ENCODE measurements at regions not wholly inside any gene's neighbourhood (a gene's known extent, or its start where the extent isn't known, plus 50 kb on each side); places are given as distances from the start of the nearest gene placed in this dataset.

- Histone ChIP-seq H2AFZ (ENCODE audit: control insufficient read depth, low read length) (no peak overlapping the region), H3K9me3 (ENCODE audit: control insufficient read depth, low read depth, low read length) (no peaks in the 10 kb centered on the region), H3K9me1 (ENCODE audit: control insufficient read depth, extremely low read depth, insufficient read depth, low read length) (no peaks in the 10 kb centered on the region), H3K79me2 (ENCODE audit: control insufficient read depth, insufficient read depth, low read length) (no peaks in the 10 kb centered on the region), H3K4me2 (ENCODE audit: control insufficient read depth, extremely low read depth, insufficient read depth, low read depth, low read length) (no peak overlapping the region), H3K27ac (ENCODE audit: control insufficient read depth, insufficient read depth, low read length) (no peak overlapping the region), H4K20me1 (ENCODE audit: control insufficient read depth, extremely low read depth, insufficient read depth, low read length) (no peaks in the 10 kb centered on the region), H3K9ac (ENCODE audit: control insufficient read depth, extremely low read depth, insufficient read depth, low read length) (no peak overlapping the region), H3K4me1 (ENCODE audit: control insufficient read depth, extremely low read depth, insufficient read depth, low read length) (peaks cover 4% of the 10 kb centered on the region), H3K36me3 (ENCODE audit: control insufficient read depth in 2 of 2, extremely low read depth in 1 of 2, insufficient read depth in 2 of 2, low read length in 2 of 2) (no peaks in the 10 kb centered on the region), H3K4me3 (ENCODE audit: control insufficient read depth in 2 of 3, extremely low read depth in 1 of 3, insufficient read depth in 2 of 3, low read depth in 1 of 3, low read length in 3 of 3) (no peak overlapping the region), H3K27me3 (ENCODE audit: control insufficient read depth, extremely low read depth, insufficient read depth, low read length) (no peaks in the 10 kb centered on the region)
- DNase-seq (ENCODE audit: low read depth, low spot score) (peak; percentile 5), FAIRE-seq (peak; percentile 68)
- dilution Hi-C loops (cut with MboI; ENCODE audit: extremely low pct_ligation_motif_present, low sequenced_read_pairs): no loop called here
- TF ChIP-seq CTCF (optimal IDR thresholded peaks at IDR 0.05 in 1 of 3, IDR thresholded peaks at IDR 0.05 in 1 of 3, conservative IDR thresholded peaks at IDR 0.05 in 1 of 3; ENCODE audit: extremely low read depth in 1 of 3, insufficient read depth in 2 of 3, low read length in 3 of 3) (peak; percentile 55 to 68 (median 67)), EZH2 (IDR thresholded peaks at IDR 0.05; ENCODE audit: low read length) (no peak)
These were observed 111.3 kb upstream of the CARD11 start for GRCh38 chr7:3154881-3155494.

- H3K27ac ChIP-seq (ENCODE audit: control insufficient read depth, insufficient read depth, low read length): no peak overlapping the region
- H2AFZ ChIP-seq (ENCODE audit: control insufficient read depth, low read length): no peak overlapping the region
- DNase-seq (ENCODE audit: low read depth, low spot score) (no peak), FAIRE-seq (no peak)
- H4K20me1 ChIP-seq (ENCODE audit: control insufficient read depth, extremely low read depth, insufficient read depth, low read length): no peaks in the 10 kb centered on the region
- H3K9me3 ChIP-seq (ENCODE audit: control insufficient read depth, low read depth, low read length): no peaks in the 10 kb centered on the region
- H3K9me1 ChIP-seq (ENCODE audit: control insufficient read depth, extremely low read depth, insufficient read depth, low read length): no peaks in the 10 kb centered on the region
- TF ChIP-seq CTCF (optimal IDR thresholded peaks at IDR 0.05 in 1 of 3, IDR thresholded peaks at IDR 0.05 in 1 of 3, conservative IDR thresholded peaks at IDR 0.05 in 1 of 3; ENCODE audit: extremely low read depth in 1 of 3, insufficient read depth in 2 of 3, low read length in 3 of 3): no peak
- no peak for TF ChIP-seq EZH2 (IDR thresholded peaks at IDR 0.05; ENCODE audit: low read length)
- no peaks in the 10 kb centered on the region for H3K36me3 ChIP-seq (ENCODE audit: control insufficient read depth in 2 of 2, extremely low read depth in 1 of 2, insufficient read depth in 2 of 2, low read length in 2 of 2)
- peaks cover 4% of the 10 kb centered on the region for H3K4me1 ChIP-seq (ENCODE audit: control insufficient read depth, extremely low read depth, insufficient read depth, low read length)
- H3K9ac ChIP-seq (ENCODE audit: control insufficient read depth, extremely low read depth, insufficient read depth, low read length): no peak overlapping the region
- no peak overlapping the region for H3K4me2 ChIP-seq (ENCODE audit: control insufficient read depth, extremely low read depth, insufficient read depth, low read depth, low read length)
- H3K4me3 ChIP-seq (ENCODE audit: control insufficient read depth in 2 of 3, extremely low read depth in 1 of 3, insufficient read depth in 2 of 3, low read depth in 1 of 3, low read length in 3 of 3): no peak overlapping the region
- dilution Hi-C loops (cut with MboI; ENCODE audit: extremely low pct_ligation_motif_present, low sequenced_read_pairs): no loop called here
- H3K27me3 ChIP-seq (ENCODE audit: control insufficient read depth, extremely low read depth, insufficient read depth, low read length): no peaks in the 10 kb centered on the region
- H3K79me2 ChIP-seq (ENCODE audit: control insufficient read depth, insufficient read depth, low read length): no peaks in the 10 kb centered on the region
These were observed 112.8 kb upstream of the CARD11 start for GRCh38 chr7:3156508-3156907.

Measured in keratinocyte (primary cell).